ENCODE measurements at regions not wholly inside any gene's neighbourhood (a gene's known extent, or its start where the extent isn't known, plus 50 kb on each side); places are given as distances from the start of the nearest gene placed in this dataset.

- no peaks in the 10 kb centered on the region for H3K4me1 Mint-ChIP-seq
- TF ChIP-seq CTCF (IDR thresholded peaks at IDR 0.05), result no peak
- no peak for DNase-seq
- H3K27me3 Mint-ChIP-seq, result no peaks in the 10 kb centered on the region
- H3K9me3 Mint-ChIP-seq, result no peaks in the 10 kb centered on the region
- no peak for ATAC-seq (ENCODE audit: low read depth)
- intact Hi-C loops (cut with micrococcal nuclease), result no loop called here
- CTCF ChIA-PET, result no interaction called here
- H3K36me3 Mint-ChIP-seq (ENCODE audit: low read depth), result no peaks in the 10 kb centered on the region
- POLR2A ChIA-PET, result no interaction called here
- no peak overlapping the region for H3K27ac Mint-ChIP-seq
- H3K4me3 Mint-ChIP-seq, result no peak overlapping the region
These were observed 446.5 kb downstream of the INHBA start for GRCh38 chr7:41256186-41256945.

- no peaks in the 10 kb centered on the region for H3K4me1 Mint-ChIP-seq
- DNase-seq (no peak), ATAC-seq (ENCODE audit: low read depth) (no peak)
- intact Hi-C loops (cut with micrococcal nuclease), result no loop called here
- ChIA-PET POLR2A (no interaction called here), CTCF (no interaction called here)
- TF ChIP-seq CTCF (IDR thresholded peaks at IDR 0.05), result no peak
- H3K9me3 Mint-ChIP-seq, result no peaks in the 10 kb centered on the region
- no peak overlapping the region for H3K4me3 Mint-ChIP-seq
- H3K36me3 Mint-ChIP-seq (ENCODE audit: low read depth), result no peaks in the 10 kb centered on the region
- no peaks in the 10 kb centered on the region for H3K27me3 Mint-ChIP-seq
- no peak overlapping the region for H3K27ac Mint-ChIP-seq
These were observed 447.2 kb downstream of the INHBA start for GRCh38 chr7:41255716-41256115.

GRCh38 chr7:41255113-41255512, 447.8 kb downstream of the INHBA start:
- Mint-ChIP-seq H3K27ac (no peak overlapping the region), H3K27me3 (no peaks in the 10 kb centered on the region), H3K36me3 (ENCODE audit: low read depth) (no peaks in the 10 kb centered on the region), H3K9me3 (no peaks in the 10 kb centered on the region), H3K4me1 (no peaks in the 10 kb centered on the region), H3K4me3 (no peak overlapping the region)
- TF ChIP-seq CTCF (IDR thresholded peaks at IDR 0.05), result no peak
- ChIA-PET CTCF (no interaction called here), POLR2A (no interaction called here)
- DNase-seq (no peak), ATAC-seq (ENCODE audit: low read depth) (no peak)
- intact Hi-C loops (cut with micrococcal nuclease), result no loop called here

- Mint-ChIP-seq H3K27me3 (no peaks in the 10 kb centered on the region), H3K9me3 (no peaks in the 10 kb centered on the region), H3K4me1 (no peaks in the 10 kb centered on the region), H3K36me3 (ENCODE audit: low read depth) (no peaks in the 10 kb centered on the region), H3K4me3 (no peak overlapping the region), H3K27ac (no peak overlapping the region)
- intact Hi-C loops (cut with micrococcal nuclease), result no loop called here
- DNase-seq (no peak), ATAC-seq (ENCODE audit: low read depth) (no peak)
- POLR2A ChIA-PET, result no interaction called here
- CTCF ChIA-PET, result no interaction called here
- TF ChIP-seq CTCF (IDR thresholded peaks at IDR 0.05), result no peak
These were observed 449.9 kb downstream of the INHBA start for GRCh38 chr7:41252957-41253356.

- ChIA-PET CTCF (no interaction called here), POLR2A (no interaction called here)
- Mint-ChIP-seq H3K9me3 (no peaks in the 10 kb centered on the region), H3K4me3 (no peak overlapping the region), H3K27me3 (no peaks in the 10 kb centered on the region), H3K4me1 (no peaks in the 10 kb centered on the region), H3K27ac (no peak overlapping the region), H3K36me3 (ENCODE audit: low read depth) (no peaks in the 10 kb centered on the region)
- intact Hi-C loops (cut with micrococcal nuclease), result no loop called here
- no peak for TF ChIP-seq CTCF (IDR thresholded peaks at IDR 0.05)
- DNase-seq, result no peak
- no peak for ATAC-seq (ENCODE audit: low read depth)
These were observed 450.3 kb downstream of the INHBA start for GRCh38 chr7:41252551-41252950.
